ENCODE measurements at regions not wholly inside any gene's neighbourhood (a gene's known extent, or its start where the extent isn't known, plus 50 kb on each side); places are given as distances from the start of the nearest gene placed in this dataset.

GRCh38 chr1:54464477-54465146, 58.4 kb upstream of the SSBP3 start:
- ChIA-PET POLR2A (no interaction called here), CTCF (no interaction called here)
- ATAC-seq (ENCODE audit: low read depth) = no peak
- DNase-seq = peak; percentile 7
- Mint-ChIP-seq H3K27ac (no peak overlapping the region), H3K9me3 (no peaks in the 10 kb centered on the region), H3K4me3 (no peak overlapping the region), H3K36me3 (ENCODE audit: low read depth) (no peaks in the 10 kb centered on the region), H3K4me1 (no peaks in the 10 kb centered on the region), H3K27me3 (peaks cover 3% of the 10 kb centered on the region)
- intact Hi-C loops (cut with micrococcal nuclease) = no loop called here
- TF ChIP-seq CTCF (IDR thresholded peaks at IDR 0.05) = no peak

- H3K27ac Mint-ChIP-seq = no peak overlapping the region
- no peak overlapping the region for H3K4me3 Mint-ChIP-seq
- no peak for ATAC-seq (ENCODE audit: low read depth)
- ChIA-PET CTCF (no interaction called here), POLR2A (no interaction called here)
- intact Hi-C loops (cut with micrococcal nuclease) = no loop called here
- no peaks in the 10 kb centered on the region for H3K4me1 Mint-ChIP-seq
- TF ChIP-seq CTCF (IDR thresholded peaks at IDR 0.05) = no peak
- no peak for DNase-seq
- H3K9me3 Mint-ChIP-seq = no peaks in the 10 kb centered on the region
- no peaks in the 10 kb centered on the region for H3K36me3 Mint-ChIP-seq (ENCODE audit: low read depth)
- peaks cover 3% of the 10 kb centered on the region for H3K27me3 Mint-ChIP-seq
Observed at GRCh38 chr1:54464031-54464476, 57.9 kb upstream of the SSBP3 start.

- no peaks in the 10 kb centered on the region for H3K36me3 Mint-ChIP-seq (ENCODE audit: low read depth)
- intact Hi-C loops (cut with micrococcal nuclease) = no loop called here
- peak; percentile 2 for DNase-seq
- CTCF ChIA-PET = no interaction called here
- no peaks in the 10 kb centered on the region for H3K9me3 Mint-ChIP-seq
- no peak overlapping the region for H3K4me3 Mint-ChIP-seq
- ATAC-seq (ENCODE audit: low read depth) = no peak
- H3K27me3 Mint-ChIP-seq = peaks cover 3% of the 10 kb centered on the region
- H3K27ac Mint-ChIP-seq = no peak overlapping the region
- no peak for TF ChIP-seq CTCF (IDR thresholded peaks at IDR 0.05)
- POLR2A ChIA-PET = no interaction called here
- no peaks in the 10 kb centered on the region for H3K4me1 Mint-ChIP-seq
Observed at GRCh38 chr1:54463259-54464030, 57.3 kb upstream of the SSBP3 start.

GRCh38 chr1:54462597-54463258, 56.5 kb upstream of the SSBP3 start:
- ATAC-seq (ENCODE audit: low read depth) (no peak), DNase-seq (no peak)
- H3K36me3 Mint-ChIP-seq (ENCODE audit: low read depth) = no peaks in the 10 kb centered on the region
- TF ChIP-seq CTCF (IDR thresholded peaks at IDR 0.05) = no peak
- ChIA-PET CTCF (no interaction called here), POLR2A (no interaction called here)
- H3K27me3 Mint-ChIP-seq = peaks cover 3% of the 10 kb centered on the region
- H3K4me3 Mint-ChIP-seq = no peak overlapping the region
- no peak overlapping the region for H3K27ac Mint-ChIP-seq
- no peaks in the 10 kb centered on the region for H3K9me3 Mint-ChIP-seq
- intact Hi-C loops (cut with micrococcal nuclease) = no loop called here
- no peaks in the 10 kb centered on the region for H3K4me1 Mint-ChIP-seq
